K562 (cell line): ENCODE measurements at regions not wholly inside any gene's neighbourhood (a gene's known extent, or its start where the extent isn't known, plus 50 kb on each side); places are given as distances from the start of the nearest gene placed in this dataset.

Experiments used
- ATAC-seq: fragments of 200-7000 bp; cut with Tn5 transposase; 3 replicates; pipeline ENCODE4 v1.9.1; 2020; ENCODE audit warnings: moderate library complexity
- BruUV-seq: library from RNA; stranded (reverse); fragments of 400-500 nt; replicated peaks from 2 replicates; lab custom pipeline; 2021; lab: Mats Ljungman, UMichigan
- CTCF ChIA-PET: fragments of 300-600 bp; formaldehyde crosslinking; extraction: SDS; loops from one replicate; lab custom pipeline; 2021; ENCODE audit warnings: low intra/inter-chr PET ratio; lab: Yijun Ruan, JAX
- POLR2A ChIA-PET: fragments of 300-600, 350-650 bp; sonication (Branson Sonifier 250); formaldehyde crosslinking; extraction: SDS; loops from one replicate; lab custom pipeline; 2021; ENCODE audit warnings: antibody characterized with exemption, inconsistent platforms; lab: Yijun Ruan, JAX
- DNase-seq, 4 experiments: peaks; one replicate each; pipeline versions ENCODE4 v3.0.0 to v3.0.0-alpha.2; 2011 to 2018; ENCODE audit warnings: low spot score in 3 of 4, mixed read lengths in 3 of 4; ENCODE audit errors: extremely low read depth in 1 of 4
- FAIRE-seq: peaks from 2 replicates; lab custom pipeline; 2011; peaks lifted over from hg19 to GRCh38; lab: Jason Lieb, UNC
- H2AFZ ChIP-seq: 2 replicates; pipeline ENCODE4 v1.6.0; 2011; ENCODE audit warnings: low read depth, low read length, control low read depth, inconsistent platforms
- H3K27ac ChIP-seq: fragments of 200-600 bp; 3 replicates; pipeline ENCODE4 v1.8.0; 2011; ENCODE audit warnings: low read depth, mild to moderate bottlenecking, control low read depth, inconsistent platforms, low read length, moderate library complexity, mixed read lengths; ENCODE audit errors: extremely low read depth
- H3K27me3 ChIP-seq, 2 experiments: fragments of 300-600 bp in 1 of 2; 2 replicates in 1 of 2; 3 replicates in 1 of 2; pipeline versions ENCODE4 v1.6.0 to v1.8.0; 2011; ENCODE audit warnings: inconsistent platforms in 2 of 2, low read length in 2 of 2, mild to moderate bottlenecking in 1 of 2, mixed read lengths in 1 of 2, moderate library complexity in 1 of 2; ENCODE audit not compliant: control insufficient read depth in 2 of 2, insufficient read depth in 2 of 2
- H3K36me3 ChIP-seq: fragments of 300-600 bp; 3 replicates; pipeline ENCODE4 v1.8.0; 2011; ENCODE audit warnings: mild to moderate bottlenecking, low read length, inconsistent platforms; ENCODE audit not compliant: control insufficient read depth, insufficient read depth
- H3K4me1 ChIP-seq, 2 experiments: fragments of 200-600 bp in 1 of 2; replicated peaks in 1 of 2; 2 replicates in 1 of 2; 3 replicates in 1 of 2; pipeline versions ENCODE4 v1.5.1 to v1.8.0; 2011; ENCODE audit warnings: inconsistent platforms in 2 of 2, low read length in 2 of 2, mild to moderate bottlenecking in 1 of 2, mixed read lengths in 1 of 2, moderate library complexity in 1 of 2; ENCODE audit not compliant: control insufficient read depth in 2 of 2, insufficient read depth in 2 of 2
- H3K4me2 ChIP-seq: 2 replicates; pipeline ENCODE4 v1.6.1; 2011; ENCODE audit warnings: low read length, control low read depth, inconsistent platforms, mixed read lengths; ENCODE audit not compliant: insufficient read depth
- H3K4me3 ChIP-seq: fragments of 200-600 bp; sonication (generic), shearing (Covaris generic); 2 replicates; pipeline ENCODE4 v1.5.1; 2016; ENCODE audit warnings: control low read depth, inconsistent platforms
- H3K79me2 ChIP-seq: fragments of 200-600 bp; 3 replicates; pipeline ENCODE4 v1.8.0; 2011; ENCODE audit warnings: low read length, inconsistent platforms; ENCODE audit not compliant: control insufficient read depth, insufficient read depth
- H3K9ac ChIP-seq, 2 experiments: 2 replicates each; pipeline versions ENCODE4 v1.6.0 to v1.6.1; 2011; ENCODE audit warnings: low read depth in 2 of 2, low read length in 2 of 2, control low read depth in 1 of 2, inconsistent platforms in 1 of 2, mild to moderate bottlenecking in 1 of 2, mixed read lengths in 1 of 2; ENCODE audit not compliant: insufficient read depth in 1 of 2
- H3K9me1 ChIP-seq: one replicate; pipeline ENCODE4 v1.6.0; 2011; ENCODE audit warnings: inconsistent platforms, mild to moderate bottlenecking, low read length, moderate library complexity; ENCODE audit not compliant: control insufficient read depth, insufficient read depth
- H3K9me3 ChIP-seq: replicated peaks from 2 replicates; pipeline ENCODE4 v1.5.1; 2011; ENCODE audit warnings: low read depth, low read length, inconsistent platforms; ENCODE audit not compliant: control insufficient read depth, insufficient read depth
- H4K20me1 ChIP-seq: replicated peaks from 2 replicates; pipeline ENCODE4 v1.6.1; 2011; ENCODE audit warnings: low read length, inconsistent platforms, mixed read lengths; ENCODE audit not compliant: control insufficient read depth, insufficient read depth
- PTBP1 ChIP-seq: fragments of 200-400 bp; formaldehyde crosslinking; IDR thresholded peaks from 2 replicates; pipeline ENCODE4 v1.6.1; 2017; ENCODE audit warnings: low read depth, low read length
- SMAD1 ChIP-seq: fragments of 150-350 bp; IDR thresholded peaks from 2 replicates; pipeline ENCODE4 v1.6.1; 2014; ENCODE audit warnings: low read length, low read depth; ENCODE audit not compliant: partially characterized antibody
- TRIM24 ChIP-seq, 2 experiments: fragments of 450-650 bp; IDR thresholded peaks; 2 replicates each; pipeline ENCODE4 v1.6.1; 2016
- ZC3H11A ChIP-seq: IDR thresholded peaks from 2 replicates; pipeline ENCODE4 v1.6.1; 2012; ENCODE audit warnings: low read depth, low read length, improper control_type of control experiment
- ZNF212 ChIP-seq: fragments of 450-650 bp; formaldehyde crosslinking; IDR thresholded peaks from 2 replicates; pipeline ENCODE4 v1.4.0; 2020; ENCODE audit warnings: mild to moderate bottlenecking
- WGBS: fragments of 100-300 bp; shearing (Covaris generic); methylation state at CpG from one replicate; pipeline ENCODE4 v1.1.6; 2016; ENCODE audit warnings: low coverage, mixed read lengths; ENCODE audit not compliant: insufficient coverage; ENCODE audit errors: missing lambda C conversion rate; 5-methylcytosine and 5-hydroxymethylcytosine counted together
- in situ Hi-C: fragments of 300-500 bp; cut with MboI; formaldehyde crosslinking; loops from 4 replicates; pipeline ENCODE4 v1.15.0; 2018; ENCODE audit warnings: inconsistent platforms, mixed read lengths
- intact Hi-C: fragments of 100-400 bp; cut with micrococcal nuclease; formaldehyde crosslinking; loops from 2 replicates; pipeline ENCODE4 v1.14.2; 2022
- TF ChIP-seq, protein P1 (sequence below): IDR thresholded peaks from 2 replicates; pipeline ENCODE4 v1.6.1; 2012; ENCODE audit warnings: low read depth, low read length, improper control_type of control experiment, borderline replicate concordance

DNA sequence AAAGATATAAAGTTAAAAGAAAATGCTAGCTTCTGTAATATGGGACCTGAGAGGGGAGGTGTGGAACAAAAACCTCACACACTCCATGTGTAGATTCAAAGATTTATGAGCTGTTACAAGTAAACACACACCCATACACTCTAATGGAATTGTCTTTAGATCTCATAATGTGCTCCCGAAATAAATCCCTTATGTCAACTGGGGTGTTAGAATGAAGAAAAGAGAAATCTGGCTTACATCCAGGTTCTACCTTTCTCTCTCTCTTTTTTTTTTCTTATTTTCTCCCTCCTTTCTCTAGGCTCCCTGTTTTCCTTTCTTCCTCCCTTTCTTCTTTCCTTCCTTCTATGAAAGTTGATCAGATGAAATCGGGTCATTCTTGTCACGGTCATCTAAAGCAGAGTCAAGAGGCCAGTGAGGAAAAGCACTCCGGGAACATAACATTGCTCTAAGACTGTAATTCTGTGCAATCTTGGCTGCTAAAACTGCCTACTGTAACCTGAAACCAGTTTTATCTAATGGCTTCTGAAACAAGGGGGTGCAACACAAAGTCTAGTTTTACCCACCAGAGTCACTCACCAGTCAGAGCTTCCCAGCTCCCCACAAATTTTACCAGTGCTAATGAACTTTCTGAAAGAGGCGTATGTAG, 68.3 kb upstream of the BTBD3 start:
- H3K4me1 ChIP-seq = no peaks in the 10 kb centered on the region
- CTCF ChIA-PET = no interaction called here
- in situ Hi-C loops = no loop called here

More for the DNA sequence above, 68.3 kb upstream of the BTBD3 start:
- H3K36me3 ChIP-seq = no peaks in the 10 kb centered on the region
- H3K4me3 ChIP-seq = no peak overlapping the region
- POLR2A ChIA-PET = no interaction called here
- FAIRE-seq (no peak), DNase-seq (no peak), ATAC-seq (no peak)
- H3K9me3 ChIP-seq = no peaks in the 10 kb centered on the region
- H3K9me1 ChIP-seq = no peaks in the 10 kb centered on the region
- H3K79me2 ChIP-seq = no peaks in the 10 kb centered on the region
- TF ChIP-seq, protein P1, sequence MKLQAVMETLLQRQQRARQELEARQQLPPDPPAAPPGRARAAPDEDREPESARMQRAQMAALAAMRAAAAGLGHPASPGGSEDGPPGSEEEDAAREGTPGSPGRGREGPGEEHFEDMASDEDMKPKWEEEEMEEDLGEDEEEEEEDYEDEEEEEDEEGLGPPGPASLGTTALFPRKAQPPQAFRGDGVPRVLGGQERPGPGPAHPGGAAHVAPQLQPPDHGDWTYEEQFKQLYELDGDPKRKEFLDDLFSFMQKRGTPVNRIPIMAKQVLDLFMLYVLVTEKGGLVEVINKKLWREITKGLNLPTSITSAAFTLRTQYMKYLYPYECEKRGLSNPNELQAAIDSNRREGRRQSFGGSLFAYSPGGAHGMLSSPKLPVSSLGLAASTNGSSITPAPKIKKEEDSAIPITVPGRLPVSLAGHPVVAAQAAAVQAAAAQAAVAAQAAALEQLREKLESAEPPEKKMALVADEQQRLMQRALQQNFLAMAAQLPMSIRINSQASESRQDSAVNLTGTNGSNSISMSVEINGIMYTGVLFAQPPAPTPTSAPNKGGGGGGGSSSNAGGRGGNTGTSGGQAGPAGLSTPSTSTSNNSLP = no peak
- no peak for TF ChIP-seq ZC3H11A
- TF ChIP-seq SMAD1 = no peak
- no peak for TF ChIP-seq TRIM24 (IDR thresholded peaks at IDR 0.05)
- TF ChIP-seq ZNF212 (CRISPR knock-in tag) = no peak
- no peak for TF ChIP-seq PTBP1
- intact Hi-C loops = no loop called here
- H4K20me1 ChIP-seq = no peaks in the 10 kb centered on the region
- BruUV-seq = no TSS peak
- H3K27me3 ChIP-seq = no peaks in the 10 kb centered on the region
- WGBS = 0% methylated on average over 1 of the region's 5 CpGs
- H3K4me2 ChIP-seq = no peak overlapping the region
- H2AFZ ChIP-seq = no peak overlapping the region
- H3K27ac ChIP-seq = no peak overlapping the region
- H3K9ac ChIP-seq = no peak overlapping the region
